Right atrium auricular region (tissue), 2 donors: ENCODE measurements at regions not wholly inside any gene's neighbourhood (a gene's known extent, or its start where the extent isn't known, plus 50 kb on each side); places are given as distances from the start of the nearest gene placed in this dataset.

Source experiments
- DNase-seq: peaks from one replicate; pipeline ENCODE4 v3.0.0-alpha.2; 2019; ENCODE audit warnings: low spot score
- H3K27ac ChIP-seq, 2 donors: fragments of 200-600 bp; sonication (generic); 1 replicate in 1 of 2; 2 replicates in 1 of 2; pipeline ENCODE4 v1.5.1; 2016 to 2019
- H3K27me3 ChIP-seq, 2 donors: fragments of 200-600 bp; sonication (generic); one replicate each; pipeline versions ENCODE4 v1.5.1 to v1.6.0; 2017 to 2019
- H3K36me3 ChIP-seq: fragments of 200-600 bp; sonication (generic); one replicate; pipeline ENCODE4 v1.5.1; 2016
- H3K4me1 ChIP-seq, 2 donors: fragments of 200-600 bp; sonication (generic); one replicate each; pipeline versions ENCODE4 v1.5.1 to v1.6.0; 2017 to 2019
- H3K4me3 ChIP-seq, 2 donors: fragments of 200-600 bp; sonication (generic); 1 replicate in 1 of 2; 2 replicates in 1 of 2; pipeline ENCODE4 v1.5.1; 2017 to 2019; ENCODE audit warnings: mild to moderate bottlenecking in 1 of 2, moderate library complexity in 1 of 2
- H3K9me3 ChIP-seq, 2 donors: fragments of 200-600 bp; sonication (generic); one replicate each; pipeline ENCODE4 v1.5.1; 2019
- CTCF ChIP-seq, 2 donors: fragments of 200-600 bp; sonication (generic); IDR thresholded peaks; one replicate each; pipeline ENCODE4 v1.5.1; 2019; ENCODE audit warnings: antibody characterized with exemption in 2 of 2

DNA sequence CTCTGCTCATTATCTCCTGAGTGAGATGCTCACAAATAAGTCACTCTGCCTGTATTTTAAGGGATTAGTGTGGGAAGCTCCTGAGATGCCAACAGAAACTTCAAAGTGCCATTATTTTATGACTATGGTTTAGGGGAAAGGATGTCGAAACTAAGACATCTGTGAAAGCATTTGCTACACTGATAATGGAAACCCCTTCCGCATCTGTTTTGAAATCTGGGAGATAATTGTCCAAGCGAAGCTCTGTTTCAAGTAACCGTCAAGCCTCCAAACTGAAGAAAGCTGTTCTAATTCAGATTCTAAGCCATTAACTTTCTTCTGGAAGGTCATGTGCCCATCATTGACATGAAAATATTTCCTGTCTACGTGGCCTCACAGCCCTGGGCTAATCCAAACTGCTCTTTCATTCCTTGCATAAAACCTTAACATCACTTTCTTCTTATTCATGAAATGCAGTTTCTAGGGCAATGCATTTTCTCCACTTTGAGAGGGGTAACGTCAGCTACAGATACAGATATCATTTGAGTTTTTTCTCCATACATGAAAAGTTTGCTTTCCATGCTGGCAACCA is 932.0 kb downstream of the C6orf118 start:
- no peaks in the 10 kb centered on the region for H3K27me3 ChIP-seq
- TF ChIP-seq CTCF (IDR thresholded peaks at IDR 0.05) = no peak
- no peak for DNase-seq
- H3K4me3 ChIP-seq = no peak overlapping the region
- no peaks in the 10 kb centered on the region for H3K36me3 ChIP-seq
- no peak overlapping the region for H3K27ac ChIP-seq
- no peaks in the 10 kb centered on the region for H3K4me1 ChIP-seq
- peaks cover 0 to 17% of the 10 kb centered on the region in 2 donors for H3K9me3 ChIP-seq

- no peak for TF ChIP-seq CTCF (IDR thresholded peaks at IDR 0.05)
- Histone ChIP-seq H3K36me3 (no peaks in the 10 kb centered on the region), H3K27me3 (no peaks in the 10 kb centered on the region), H3K9me3 (no peaks in the 10 kb centered on the region), H3K4me3 (no peak overlapping the region), H3K27ac (no peak overlapping the region), H3K4me1 (no peaks in the 10 kb centered on the region)
- DNase-seq = no peak
Measured at GRCh38 chr6:164370773-164371172, 938.6 kb downstream of the C6orf118 start.

- Histone ChIP-seq H3K27ac (no peak overlapping the region), H3K9me3 (peaks cover 0 to 16% of the 10 kb centered on the region in 2 donors), H3K4me3 (no peak overlapping the region), H3K36me3 (no peaks in the 10 kb centered on the region), H3K4me1 (no peaks in the 10 kb centered on the region), H3K27me3 (no peaks in the 10 kb centered on the region)
- no peak for DNase-seq
- no peak for TF ChIP-seq CTCF (IDR thresholded peaks at IDR 0.05)
Measured at GRCh38 chr6:164359441-164359840, 944.9 kb downstream of the QKI start.

DNA sequence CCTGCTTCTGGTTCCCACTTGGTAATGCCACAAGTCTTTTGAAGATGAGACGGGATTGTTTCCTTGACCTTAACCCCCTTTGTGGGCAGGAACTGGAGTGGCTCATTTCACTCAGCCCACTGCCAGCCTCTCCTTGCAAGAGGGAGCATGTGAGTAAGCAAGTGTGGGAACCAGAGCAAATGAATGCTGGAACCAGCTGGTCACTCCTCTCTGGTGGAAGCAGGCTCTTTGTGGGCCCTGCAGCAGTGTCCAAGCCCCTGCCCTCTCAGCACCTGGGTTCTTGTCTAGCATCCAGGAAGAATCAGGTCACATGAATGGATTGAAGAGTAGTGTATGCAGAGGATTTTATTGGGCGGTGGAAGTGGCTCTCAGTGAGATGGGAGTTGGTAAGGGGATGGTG is 944.5 kb downstream of the QKI start:
- Histone ChIP-seq H3K4me1 (no peaks in the 10 kb centered on the region), H3K27me3 (no peaks in the 10 kb centered on the region), H3K4me3 (no peak overlapping the region), H3K27ac (no peak overlapping the region), H3K36me3 (no peaks in the 10 kb centered on the region), H3K9me3 (peaks cover 0 to 16% of the 10 kb centered on the region in 2 donors)
- no peak for TF ChIP-seq CTCF (IDR thresholded peaks at IDR 0.05)
- DNase-seq = no peak

DNA sequence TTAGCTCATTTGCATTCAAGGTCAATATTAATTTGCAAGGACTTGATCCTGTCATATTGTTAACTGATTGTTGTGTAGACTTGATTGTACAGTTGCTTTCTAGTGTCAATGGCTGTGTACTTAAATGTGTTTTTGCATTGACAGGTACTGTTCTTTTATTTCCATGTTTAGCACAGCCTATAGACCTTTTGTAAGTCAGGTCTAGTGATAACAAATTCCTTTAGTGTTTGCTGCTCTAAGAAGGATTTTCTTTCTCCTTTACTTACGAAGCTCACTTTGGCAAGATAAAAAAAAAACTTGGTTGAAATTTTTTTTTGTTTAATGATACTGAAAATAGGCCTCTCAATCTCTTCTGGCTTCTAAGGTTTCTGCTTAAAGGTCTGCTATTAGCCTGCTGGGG is 942.3 kb downstream of the QKI start:
- no peaks in the 10 kb centered on the region for H3K36me3 ChIP-seq
- no peaks in the 10 kb centered on the region for H3K27me3 ChIP-seq

More for the DNA sequence above, 942.3 kb downstream of the QKI start:
- H3K27ac ChIP-seq = no peak overlapping the region
- H3K4me1 ChIP-seq = no peaks in the 10 kb centered on the region
- no peak for TF ChIP-seq CTCF (IDR thresholded peaks at IDR 0.05)
- no peak for DNase-seq
- no peak overlapping the region for H3K4me3 ChIP-seq
- H3K9me3 ChIP-seq = peaks cover 0 to 16% of the 10 kb centered on the region in 2 donors
